NCI-H510A treated with DMSO at 0.1 percent for 48 hours (cell line): ENCODE measurements at regions not wholly inside any gene's neighbourhood (a gene's known extent, or its start where the extent isn't known, plus 50 kb on each side); places are given as distances from the start of the nearest gene placed in this dataset.
"Not testable (repeated sequence)": the region's sequence is repeated elsewhere in the genome, so short reads cannot be mapped to it uniquely, and the experiment has no call there.

Experiments
- DNase-seq: peaks from one replicate; lab custom pipeline; 2025; lab: John Stamatoyannopoulos, UW

DNA sequence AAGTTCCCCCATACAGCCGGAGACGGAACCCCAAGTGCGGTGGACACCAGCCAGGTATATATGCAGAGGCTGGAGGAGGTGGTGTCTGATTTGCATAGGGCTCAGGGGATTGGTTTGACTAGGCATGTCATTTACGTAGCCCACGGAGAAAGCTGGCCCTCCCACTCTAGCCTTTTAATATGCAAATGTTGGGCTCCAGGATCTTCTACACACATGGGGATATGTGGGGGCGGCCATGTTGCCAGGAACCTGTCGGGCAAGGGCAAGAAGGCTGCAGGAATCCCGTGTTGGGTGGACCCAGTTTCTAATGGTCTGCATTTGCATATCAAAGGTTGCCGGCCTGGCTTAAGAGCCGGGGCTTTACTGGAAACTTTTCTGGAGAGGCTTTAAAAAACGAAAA lies 57.4 kb downstream of the FTHL17 start:
- not testable (repeated sequence) for DNase-seq

DNA sequence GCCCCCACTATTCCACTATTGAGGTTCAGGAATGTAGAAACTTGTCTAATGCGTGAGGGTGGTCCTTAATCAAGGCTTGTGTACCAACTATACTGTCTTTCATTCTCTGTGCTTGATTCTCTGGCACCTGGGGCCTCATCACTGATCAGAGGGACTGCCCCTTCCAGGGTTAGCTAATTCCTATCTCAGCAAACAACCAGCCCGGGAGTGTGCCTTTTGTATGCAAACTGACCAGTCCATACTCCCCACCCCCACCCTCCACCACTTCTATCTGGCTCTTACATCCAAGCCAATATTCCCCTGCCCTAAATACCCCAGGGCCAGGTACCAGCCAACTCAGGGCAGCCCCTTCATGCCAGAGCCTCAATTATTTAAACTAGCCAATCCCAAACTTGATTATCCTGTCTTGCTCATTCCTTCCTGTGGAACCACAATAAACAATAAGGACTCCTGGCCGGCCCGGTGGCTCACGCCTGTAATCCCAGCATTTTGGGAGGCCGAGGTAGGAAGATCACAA lies 59.3 kb downstream of the FTHL17 start:
- no peak for DNase-seq

DNA sequence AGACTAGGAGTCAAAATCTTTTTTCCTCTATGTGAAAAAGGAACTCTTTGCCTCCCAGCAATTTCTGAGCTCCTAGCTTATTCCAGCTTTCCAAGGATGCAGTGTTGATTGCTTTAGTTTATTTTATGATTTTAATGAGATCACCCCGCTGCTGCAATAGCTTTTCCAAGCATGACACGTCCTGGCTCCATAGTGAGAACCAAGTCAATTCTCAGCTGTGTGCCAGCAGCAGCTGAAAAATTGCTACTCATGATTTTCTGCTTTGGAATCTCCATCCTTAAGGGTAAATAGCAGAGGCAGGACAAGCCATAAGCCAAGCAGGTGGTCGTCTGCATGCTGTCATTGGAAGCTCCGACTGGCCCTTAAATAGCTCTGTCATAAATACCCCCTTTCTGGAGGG lies 64.5 kb downstream of the FTHL17 start:
- no peak for DNase-seq

DNA sequence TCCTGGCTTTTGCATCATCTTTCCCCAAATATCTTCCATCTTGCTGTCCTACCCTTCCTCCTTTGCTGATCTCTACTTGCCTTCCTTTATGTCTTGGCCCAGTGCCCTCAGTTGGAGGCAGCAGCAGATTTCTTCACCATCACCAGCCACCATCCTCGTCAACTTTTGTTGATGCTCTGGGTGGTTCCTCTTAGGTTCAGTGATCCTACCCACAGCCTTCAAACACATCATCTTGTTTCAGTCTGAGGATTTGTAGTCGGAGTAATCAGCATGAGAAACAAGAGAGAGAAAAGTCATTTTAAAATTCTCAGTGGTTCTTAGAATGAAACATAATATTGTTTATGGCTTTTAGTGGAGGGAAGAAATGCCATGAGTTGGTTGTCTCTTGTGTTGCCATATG lies 65.8 kb downstream of the FTHL17 start:
- DNase-seq = no peak

DNA sequence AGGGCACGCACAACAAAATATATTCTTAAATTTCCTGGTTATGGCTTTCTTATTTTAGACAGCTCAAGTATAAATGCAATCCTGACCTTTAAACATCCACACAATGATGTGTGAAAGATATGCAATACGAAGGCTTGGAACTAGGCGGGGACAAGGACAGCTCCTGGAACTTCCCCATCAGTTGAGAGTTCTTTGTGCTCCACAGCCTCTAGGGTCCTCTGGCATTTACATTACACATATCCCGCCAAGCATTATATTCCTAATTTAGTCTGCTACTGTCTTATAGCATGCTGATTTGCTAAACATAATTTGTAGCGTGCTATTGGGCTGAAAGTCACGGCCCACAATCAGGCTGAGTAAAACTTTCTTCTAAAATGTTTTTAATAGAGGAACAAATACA lies 74.4 kb downstream of the FTHL17 start:
- DNase-seq = no peak

DNA sequence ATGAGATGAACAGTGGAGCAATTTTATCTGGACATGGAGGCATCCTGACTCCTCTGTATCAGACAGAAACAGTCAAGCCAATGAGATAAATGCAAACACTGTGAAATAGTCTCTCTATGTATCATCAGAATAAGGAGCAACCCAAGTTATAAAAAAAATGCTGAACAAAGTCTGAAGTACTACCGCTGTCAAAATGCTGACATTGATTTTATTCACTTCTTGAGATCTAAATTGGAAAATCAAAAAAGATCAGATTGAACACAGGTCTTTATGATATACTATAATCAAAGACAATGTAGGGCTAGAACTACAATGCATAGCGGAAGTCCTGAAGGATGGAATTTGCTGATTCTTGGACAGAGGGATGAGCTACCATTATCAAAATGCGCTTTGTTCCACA lies 76.1 kb downstream of the FTHL17 start:
- no peak for DNase-seq

DNA sequence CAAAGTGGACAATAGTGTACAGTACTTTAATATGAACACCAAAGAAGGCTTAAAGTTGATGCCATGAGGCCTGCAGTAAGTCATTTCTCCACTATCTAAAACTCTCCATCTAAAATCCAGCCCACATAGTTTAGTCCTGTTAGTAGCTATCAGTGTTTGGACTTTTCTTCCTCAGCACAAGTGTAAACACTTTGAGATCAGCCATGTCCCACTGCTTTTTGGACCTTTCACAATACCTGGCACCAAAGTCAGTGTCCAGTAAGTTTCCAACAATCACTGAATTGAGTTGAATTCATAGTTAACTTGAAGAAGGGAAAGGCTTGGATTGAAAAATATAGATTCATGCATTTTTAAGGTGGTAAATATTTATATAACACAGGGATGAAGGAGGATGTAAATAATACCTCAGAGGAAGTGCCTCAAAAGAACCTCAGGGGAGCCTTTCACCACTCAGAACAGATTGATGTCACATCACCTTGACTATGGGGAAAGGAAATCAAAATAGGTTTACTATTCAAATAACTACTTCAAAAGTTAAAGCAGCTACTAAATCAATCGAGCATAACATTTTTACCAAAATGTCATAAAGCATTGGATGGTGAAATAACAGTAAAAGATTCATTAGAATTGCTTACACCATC lies 76.7 kb downstream of the FTHL17 start:
- DNase-seq = no peak

DNA sequence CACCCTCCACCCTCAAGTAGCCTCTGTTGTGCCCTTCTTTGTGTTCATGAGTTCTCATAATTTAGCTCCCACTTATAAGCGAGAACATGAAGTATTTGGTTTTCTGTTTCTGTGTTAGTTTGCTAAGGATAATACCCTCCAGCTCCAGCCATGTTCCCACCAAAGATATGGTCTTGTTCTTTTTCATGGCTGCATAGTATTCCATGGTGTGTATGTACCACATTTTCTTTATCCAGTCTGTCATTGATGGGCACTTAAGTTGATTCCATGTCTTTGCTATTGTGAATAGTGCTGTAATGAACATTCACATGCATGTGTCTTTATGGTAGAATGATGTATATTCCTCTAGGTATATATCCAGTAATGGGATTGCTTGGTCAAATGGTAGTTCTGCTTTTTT lies 77.8 kb downstream of the FTHL17 start:
- DNase-seq = not testable (repeated sequence)

DNA sequence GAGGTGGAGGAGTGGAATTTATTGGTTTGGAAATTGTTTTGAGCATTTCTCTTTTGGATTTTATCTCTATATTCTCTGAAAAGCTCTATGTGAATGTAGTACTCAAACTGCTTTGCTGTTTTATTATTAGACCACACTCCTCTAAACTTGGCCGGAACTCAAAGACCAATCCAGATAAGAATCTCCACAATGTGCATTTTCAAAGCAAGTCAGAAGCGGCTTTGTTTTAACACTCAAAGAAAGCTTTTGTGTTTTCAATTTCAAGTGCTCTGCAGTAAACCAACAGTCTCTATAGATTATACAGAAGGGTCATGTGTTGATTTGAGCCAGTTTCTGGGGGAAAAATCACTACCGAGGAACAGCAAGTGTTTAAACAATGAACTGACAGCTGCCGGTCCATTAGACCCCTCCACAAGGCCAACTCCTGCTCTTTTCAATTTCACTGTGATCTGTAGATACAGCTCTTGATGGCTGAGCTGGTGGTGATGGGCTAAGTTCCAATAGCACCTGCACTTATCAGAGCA lies 79.4 kb downstream of the FTHL17 start:
- peak; percentile 17 for DNase-seq

DNA sequence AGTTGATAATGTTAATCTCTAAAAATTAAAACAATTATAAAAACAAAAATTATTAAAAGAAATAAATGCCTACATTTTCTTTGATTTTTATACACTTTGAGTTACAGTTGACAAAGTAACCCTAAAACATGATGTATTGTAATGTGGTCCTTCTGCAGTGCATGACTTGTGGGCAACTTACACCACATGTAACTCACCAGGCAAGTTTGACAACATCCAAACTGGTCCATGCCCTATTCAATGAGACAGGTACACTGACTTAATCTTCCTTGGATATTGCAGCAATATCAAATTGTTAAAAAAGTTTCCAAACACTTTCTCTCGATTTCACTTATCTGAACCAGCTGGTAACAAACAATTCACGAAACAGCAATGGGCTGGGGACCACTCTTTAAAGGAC lies 81.5 kb downstream of the FTHL17 start:
- DNase-seq = no peak

DNA sequence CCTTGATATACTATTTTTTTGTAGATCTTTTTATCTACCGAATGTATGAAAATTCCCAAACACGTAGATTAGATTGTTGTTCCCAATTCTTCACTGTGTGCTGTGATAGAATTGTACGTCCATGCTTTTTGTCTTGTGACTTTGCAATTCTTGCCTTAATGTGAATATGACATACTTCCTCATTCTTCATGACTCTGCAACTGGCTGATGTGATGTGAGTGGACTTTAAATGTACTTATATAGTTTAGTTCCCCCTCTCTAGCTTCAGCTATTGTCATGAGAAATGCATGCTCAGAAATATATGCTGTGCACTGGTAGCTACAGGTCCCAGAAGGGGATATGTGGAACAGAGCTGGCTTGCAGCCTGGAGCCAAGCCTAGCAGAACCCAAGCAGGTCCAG lies 89.4 kb downstream of the FTHL17 start:
- no peak for DNase-seq

DNA sequence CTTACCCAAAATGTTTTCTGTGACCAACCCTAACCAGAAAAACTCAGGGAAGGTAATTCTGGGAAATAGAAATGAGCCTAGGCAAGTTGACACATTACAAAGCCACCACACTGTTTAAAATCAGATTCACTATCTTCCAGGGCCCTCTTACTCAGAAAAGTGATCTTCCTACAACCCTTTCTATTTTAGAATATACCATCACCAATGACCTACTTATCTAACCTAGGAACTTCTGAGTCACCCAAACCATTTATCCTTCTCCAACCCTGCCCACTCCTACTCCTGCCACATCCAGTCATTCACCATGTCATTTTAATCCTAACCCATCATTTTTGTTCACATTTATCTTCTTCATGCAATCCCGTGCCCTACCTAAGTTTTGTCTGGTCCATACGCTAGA lies 89.9 kb downstream of the FTHL17 start:
- no peak for DNase-seq

DNA sequence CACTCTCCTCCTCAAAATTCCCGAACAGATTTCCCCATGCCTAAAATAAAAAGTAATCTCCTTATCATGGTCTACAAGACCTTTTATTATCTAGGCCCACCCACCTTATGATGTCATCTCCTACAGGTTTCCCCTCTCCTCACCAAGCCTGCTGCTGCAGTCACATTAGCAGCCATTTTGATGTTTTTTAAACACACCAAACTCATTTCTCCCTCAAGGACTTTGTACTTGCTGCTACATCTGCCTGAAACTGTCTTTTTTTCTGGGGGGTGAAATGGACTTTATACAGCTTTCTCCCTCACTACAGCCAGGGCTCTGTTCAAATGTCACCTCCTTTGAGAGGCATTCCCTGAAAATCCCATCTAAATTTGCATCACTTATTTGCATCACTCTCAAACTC lies 90.2 kb upstream of the TAB3 start:
- DNase-seq = no peak

DNA sequence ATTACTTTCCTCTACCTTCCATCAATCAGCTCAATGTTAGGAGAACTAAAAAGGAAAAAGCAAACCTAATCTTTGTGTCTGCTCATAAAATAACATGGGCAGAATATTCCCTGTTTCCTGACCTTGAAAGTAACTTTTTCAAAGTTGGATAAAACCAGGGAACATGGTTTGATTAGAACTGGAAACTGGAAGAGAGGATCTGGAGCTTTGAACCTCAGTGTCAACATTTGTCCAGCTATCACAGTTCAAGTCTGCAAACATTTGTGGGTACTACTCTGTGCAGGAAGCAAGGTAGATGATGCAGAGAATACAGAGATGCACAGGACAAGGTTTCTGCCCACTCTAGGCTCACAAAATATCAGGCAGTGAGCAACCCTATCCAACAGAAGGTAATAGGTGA lies 86.4 kb upstream of the TAB3 start:
- no peak for DNase-seq

DNA sequence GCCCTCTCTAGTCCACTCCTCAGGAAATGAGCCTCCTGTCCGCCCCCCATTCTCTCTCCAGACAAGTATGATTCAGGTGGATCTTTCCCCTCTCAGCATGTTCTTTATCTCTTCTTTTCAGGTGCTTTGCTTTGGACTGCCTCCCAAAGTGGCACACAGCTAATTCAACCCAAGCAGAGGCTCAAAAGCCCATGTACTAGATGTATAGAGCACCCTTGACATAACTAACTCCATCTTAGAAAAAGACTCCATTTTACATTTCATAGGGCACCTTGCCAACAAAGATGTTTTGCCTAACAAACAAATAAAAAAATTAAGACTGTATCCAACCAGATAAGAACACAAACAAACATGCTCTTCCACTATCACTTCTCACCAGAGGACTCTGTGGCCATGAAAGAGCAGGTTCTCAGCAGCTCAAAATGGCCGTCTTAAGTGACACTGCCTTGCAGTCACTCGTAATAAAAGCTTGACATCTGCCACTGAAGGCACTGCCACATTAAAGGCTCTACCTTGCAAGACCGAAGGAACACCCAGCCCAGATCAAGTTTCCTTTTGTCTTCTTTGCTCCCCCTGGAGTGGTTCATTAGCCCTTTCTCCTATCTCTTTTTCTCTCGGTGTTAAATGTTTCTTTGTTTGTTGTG lies 84.9 kb upstream of the TAB3 start:
- no peak for DNase-seq

DNA sequence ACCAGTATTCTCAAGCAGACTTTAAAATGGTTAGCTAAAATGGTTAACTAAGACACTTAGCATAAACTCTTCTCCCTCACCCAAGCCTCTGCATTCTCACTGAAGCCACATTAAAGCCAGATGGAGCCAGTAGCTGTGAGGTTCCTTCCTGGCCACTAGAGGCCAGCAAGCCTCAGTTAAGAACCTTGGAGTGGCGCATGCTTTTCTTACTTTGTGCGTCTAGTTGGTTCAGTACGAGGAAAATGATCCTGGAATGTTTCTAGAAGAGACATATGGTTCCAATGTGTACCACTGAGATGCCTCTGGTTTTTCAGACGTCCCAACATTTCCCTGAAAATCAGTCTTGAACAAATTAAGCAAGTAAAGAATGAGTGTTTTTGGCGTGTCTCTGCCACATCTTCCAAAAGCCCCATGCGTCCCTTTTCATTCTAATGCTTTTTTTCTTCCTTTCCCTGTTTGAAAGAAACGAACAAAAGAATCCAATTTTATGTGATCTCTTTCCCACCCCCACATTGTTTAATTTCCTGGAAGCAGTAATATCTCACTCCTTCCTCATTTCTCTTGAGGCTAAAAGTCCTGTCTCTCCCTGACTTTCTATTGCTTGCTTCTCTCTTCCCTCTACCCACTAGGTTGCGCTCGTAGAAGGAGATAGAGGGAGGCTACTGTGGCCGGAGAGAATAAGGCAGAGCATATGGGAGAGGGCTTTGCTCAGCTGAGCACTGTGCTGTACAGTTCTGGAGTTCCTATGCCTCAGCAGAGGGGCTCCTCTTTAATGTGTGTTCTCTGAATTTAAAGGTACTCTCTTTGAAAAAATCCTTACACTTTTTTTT lies 82.9 kb upstream of the TAB3 start:
- peak; percentile 6 for DNase-seq

DNA sequence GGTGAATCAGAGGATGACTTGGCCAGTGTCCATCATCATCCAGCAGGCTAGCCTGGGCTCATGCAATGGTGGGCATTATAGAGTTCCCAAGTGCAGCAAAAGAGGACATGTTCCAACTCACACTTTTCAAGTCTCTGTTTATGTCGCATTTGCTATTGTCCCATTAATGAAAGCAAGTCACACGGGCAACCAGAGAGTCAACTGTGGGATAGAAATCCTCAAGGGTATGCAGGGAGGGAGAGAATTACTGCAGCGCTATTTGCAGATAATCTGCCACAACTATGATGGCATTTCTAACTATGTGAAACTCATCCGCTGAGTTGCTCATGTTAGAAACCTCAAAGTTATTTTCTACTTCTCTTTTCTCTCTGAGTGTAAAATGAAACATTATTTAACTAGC lies 78.5 kb upstream of the TAB3 start:
- DNase-seq = no peak

DNA sequence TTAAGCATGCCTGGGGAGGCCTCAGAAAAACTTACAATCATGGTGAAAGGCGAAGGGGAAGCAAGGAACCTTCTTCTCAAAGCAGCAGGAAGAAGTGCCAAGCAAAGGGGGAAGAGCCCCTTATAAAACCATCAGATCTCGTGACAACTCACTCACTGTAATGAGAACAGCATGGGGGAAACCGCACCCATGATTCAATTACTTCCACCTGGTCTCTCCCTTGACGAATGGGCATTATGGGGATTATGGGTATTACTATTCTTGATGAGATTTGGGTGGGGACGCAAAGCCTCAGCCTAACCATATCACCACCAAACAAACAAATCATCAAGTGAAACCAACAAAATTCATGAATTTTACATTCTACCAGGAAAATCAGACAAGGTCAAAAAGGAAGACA lies 76.7 kb upstream of the TAB3 start:
- no peak for DNase-seq

DNA sequence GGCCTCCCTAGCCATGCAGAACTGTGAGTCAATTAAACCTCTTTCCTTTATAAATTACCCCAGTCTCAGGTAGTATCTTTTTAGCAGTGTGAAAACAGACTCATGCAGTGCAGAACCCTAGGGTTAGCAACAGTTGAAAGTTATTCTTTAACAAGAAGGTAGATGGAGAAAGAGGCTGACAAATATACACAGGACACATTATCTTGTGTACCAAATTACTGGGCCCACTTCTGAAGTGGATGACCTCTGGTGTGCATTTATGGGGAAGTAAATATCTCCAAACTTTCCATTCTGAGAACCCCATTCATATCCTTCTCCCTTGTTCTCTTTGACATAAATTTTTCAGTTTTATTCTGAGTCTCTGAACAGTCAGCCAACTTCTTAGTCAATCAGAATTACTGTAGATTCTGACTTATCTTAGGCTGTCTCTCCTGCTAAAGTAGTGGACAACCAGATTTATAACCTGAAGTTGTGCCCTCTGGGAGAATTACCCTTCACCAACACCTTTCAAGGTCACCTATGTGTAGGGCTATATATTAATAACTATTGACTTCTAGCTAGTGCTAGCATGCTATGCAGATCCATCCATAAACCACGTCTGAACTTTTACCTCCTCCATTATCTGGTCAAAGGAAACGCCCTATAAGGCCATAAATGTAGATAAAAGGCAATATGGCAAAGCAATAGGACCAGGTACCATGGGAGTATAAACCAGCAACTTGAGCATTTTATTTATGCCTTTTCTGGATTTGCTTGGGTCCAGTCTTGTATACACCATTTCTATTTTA lies 72.5 kb upstream of the TAB3 start:
- DNase-seq = no peak

DNA sequence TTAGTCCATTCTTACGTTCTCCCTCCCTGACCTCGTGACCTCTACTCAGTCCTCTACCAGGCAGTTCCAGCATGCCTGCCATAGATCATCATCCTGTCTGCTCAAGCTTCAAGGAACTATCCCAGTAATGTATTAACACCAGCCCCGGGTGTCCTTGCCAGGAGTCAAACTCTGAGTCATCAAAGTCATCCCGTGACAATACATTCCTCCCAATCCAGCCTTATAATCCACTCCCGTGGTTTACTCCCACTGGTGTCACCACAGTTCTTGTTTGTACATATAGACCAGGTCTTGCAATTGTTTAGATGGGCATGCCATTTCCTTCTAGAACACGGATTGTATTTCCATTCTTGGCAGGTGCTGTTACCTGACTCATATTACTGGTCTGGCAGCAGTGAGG lies 68.7 kb upstream of the TAB3 start:
- no peak for DNase-seq

DNA sequence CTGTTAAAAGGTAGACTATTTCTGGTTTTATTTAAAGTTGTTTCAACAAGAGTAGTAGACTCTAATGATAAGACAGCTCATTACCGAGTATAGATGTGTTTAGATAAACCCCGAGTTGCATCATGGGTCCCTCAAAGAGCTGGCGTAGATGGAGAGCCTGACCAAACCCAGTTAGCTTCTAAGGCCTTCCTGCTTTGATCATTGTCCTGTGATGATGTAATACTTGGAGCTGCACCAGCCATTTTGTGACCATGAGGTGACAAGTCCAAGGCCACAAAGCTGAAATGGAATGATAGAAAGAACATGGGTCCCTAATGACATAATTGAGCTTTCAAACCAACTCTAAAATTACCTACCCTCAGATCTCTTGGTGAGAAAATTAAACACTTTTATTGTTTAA lies 66.6 kb upstream of the TAB3 start:
- no peak for DNase-seq

DNA sequence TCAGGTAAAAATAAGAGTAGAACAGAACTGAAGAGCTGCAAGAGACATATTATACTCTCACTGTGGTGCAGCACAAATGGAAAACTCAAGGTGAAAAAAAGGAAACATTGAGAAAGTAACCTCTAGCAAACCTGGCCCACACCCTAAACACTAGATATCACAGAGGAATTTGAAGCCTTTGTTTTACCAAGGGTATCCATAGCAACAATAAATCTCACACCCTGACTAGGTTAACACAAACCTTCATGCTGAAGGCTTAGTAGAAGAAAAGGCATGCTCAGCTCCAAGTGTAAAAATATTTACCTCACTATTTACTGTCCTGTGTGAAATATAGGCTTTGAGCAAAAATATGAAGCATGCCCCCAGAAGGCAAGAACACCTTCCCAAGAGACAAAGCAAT lies 61.9 kb upstream of the TAB3 start:
- no peak for DNase-seq
